ENCODE measurements at regions not wholly inside any gene's neighbourhood (a gene's known extent, or its start where the extent isn't known, plus 50 kb on each side); places are given as distances from the start of the nearest gene placed in this dataset.

DNA sequence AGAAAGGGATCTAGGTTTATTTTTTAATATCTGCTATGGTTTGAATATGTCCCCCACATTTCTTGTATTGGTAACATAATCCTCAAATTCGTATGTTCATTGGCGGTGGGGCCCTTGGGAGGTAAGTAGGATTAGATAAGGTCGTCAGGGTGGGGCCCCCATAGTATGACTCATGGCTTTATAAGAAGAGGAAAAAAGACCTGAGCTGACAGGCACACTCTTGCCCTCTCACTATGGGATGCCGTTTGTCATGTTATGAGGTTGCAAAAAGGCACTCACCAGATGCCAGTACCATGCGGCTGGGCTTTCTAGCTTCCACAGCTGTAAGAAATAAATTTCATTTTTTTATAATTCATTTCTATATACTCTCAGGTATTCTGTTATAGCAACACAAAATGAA is 67.3 kb upstream of the SGCD start:
- Histone ChIP-seq H3K9ac (ENCODE audit: low read depth, low read length) (no peak overlapping the region), H2BK15ac (ENCODE audit: low read depth, low read length) (no peak overlapping the region), H2BK120ac (ENCODE audit: low read depth, low read length) (no peak overlapping the region), H3K56ac (ENCODE audit: extremely low read depth, insufficient read depth, low read length) (no peak overlapping the region), H3K14ac (replicated peaks; ENCODE audit: low read depth, low read length) (no peak overlapping the region), H3K18ac (ENCODE audit: low read depth, low read length) (no peak overlapping the region), H3K4ac (ENCODE audit: low read depth, low read length) (no peak overlapping the region), H3K27ac (ENCODE audit: insufficient read depth, low read length) (no peak overlapping the region), H3K36me3 (ENCODE audit: control insufficient read depth, insufficient read depth, low read length) (no peaks in the 10 kb centered on the region), H3K4me3 (ENCODE audit: insufficient read depth, low read depth, low read length) (no peak overlapping the region), H3K4me2 (ENCODE audit: low read depth, low read length) (no peak overlapping the region), H4K5ac (ENCODE audit: low read depth, low read length) (no peak overlapping the region), H3K4me1 (ENCODE audit: control insufficient read depth, insufficient read depth, low read length) (no peaks in the 10 kb centered on the region), H4K91ac (ENCODE audit: insufficient read depth, low read depth, low read length) (no peak overlapping the region), H2BK20ac (ENCODE audit: low read depth, low read length) (no peak overlapping the region), H3K23ac (ENCODE audit: low read depth, low read length) (no peak overlapping the region), H4K20me1 (ENCODE audit: insufficient read depth, low read length) (no peaks in the 10 kb centered on the region), H2AK9ac (replicated peaks; ENCODE audit: low read depth, low read length, poor library complexity) (no peak overlapping the region), H3K9me1 (ENCODE audit: insufficient read depth, low read length) (no peaks in the 10 kb centered on the region), H2AK5ac (ENCODE audit: low read depth, low read length) (no peak overlapping the region), H3K27me3 (ENCODE audit: control insufficient read depth, insufficient read depth, low read length) (no peaks in the 10 kb centered on the region), H4K8ac (ENCODE audit: low read depth in 2 of 2, low read length in 2 of 2) (no peak overlapping the region), H3K79me1 (ENCODE audit: low read depth in 1 of 2, low read length in 2 of 2) (no peaks in the 10 kb centered on the region), H2AFZ (replicated peaks; ENCODE audit: low read length, poor library complexity) (no peak overlapping the region), H3K9me3 (ENCODE audit: control insufficient read depth, insufficient read depth, low read length) (no peaks in the 10 kb centered on the region), H2BK5ac (ENCODE audit: low read depth, low read length, poor library complexity, severe bottlenecking) (no peak overlapping the region)
- CTCF ChIA-PET: no interaction called here
- TF ChIP-seq, protein P1, sequence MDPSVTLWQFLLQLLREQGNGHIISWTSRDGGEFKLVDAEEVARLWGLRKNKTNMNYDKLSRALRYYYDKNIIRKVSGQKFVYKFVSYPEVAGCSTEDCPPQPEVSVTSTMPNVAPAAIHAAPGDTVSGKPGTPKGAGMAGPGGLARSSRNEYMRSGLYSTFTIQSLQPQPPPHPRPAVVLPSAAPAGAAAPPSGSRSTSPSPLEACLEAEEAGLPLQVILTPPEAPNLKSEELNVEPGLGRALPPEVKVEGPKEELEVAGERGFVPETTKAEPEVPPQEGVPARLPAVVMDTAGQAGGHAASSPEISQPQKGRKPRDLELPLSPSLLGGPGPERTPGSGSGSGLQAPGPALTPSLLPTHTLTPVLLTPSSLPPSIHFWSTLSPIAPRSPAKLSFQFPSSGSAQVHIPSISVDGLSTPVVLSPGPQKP (IDR thresholded peaks at IDR 0.05; ENCODE audit: borderline replicate concordance, low read depth, low read length): no peak
- TF ChIP-seq RCOR1 (IDR thresholded peaks at IDR 0.05; ENCODE audit: insufficient replicate concordance, low read length) (no peak), MXI1 (IDR thresholded peaks at IDR 0.05; ENCODE audit: borderline replicate concordance, low read depth, low read length) (no peak), MAZ (IDR thresholded peaks at IDR 0.05; ENCODE audit: borderline replicate concordance, low read depth, low read length) (no peak), MAFK (IDR thresholded peaks at IDR 0.05; ENCODE audit: low read depth, low read length) (no peak), BHLHE40 (IDR thresholded peaks at IDR 0.05; ENCODE audit: low read depth, low read length) (no peak), RFX5 (IDR thresholded peaks at IDR 0.05; ENCODE audit: low read depth, low read length) (no peak), POLR2A (IDR thresholded peaks at IDR 0.05; ENCODE audit: low read depth, low read length) (no peak), RAD21 (IDR thresholded peaks at IDR 0.05; ENCODE audit: low read length) (no peak), NFE2L2 (IDR thresholded peaks at IDR 0.05; ENCODE audit: low read depth, low read length) (no peak), FOS (IDR thresholded peaks at IDR 0.05; ENCODE audit: low read depth, low read length) (no peak), SMC3 (IDR thresholded peaks at IDR 0.05; ENCODE audit: low read depth, low read length) (no peak), CEBPB (IDR thresholded peaks at IDR 0.05; ENCODE audit: low read depth, low read length) (no peak), CHD1 (IDR thresholded peaks at IDR 0.05; ENCODE audit: low read depth, low read length) (no peak)
- TF ChIP-seq, protein P2, sequence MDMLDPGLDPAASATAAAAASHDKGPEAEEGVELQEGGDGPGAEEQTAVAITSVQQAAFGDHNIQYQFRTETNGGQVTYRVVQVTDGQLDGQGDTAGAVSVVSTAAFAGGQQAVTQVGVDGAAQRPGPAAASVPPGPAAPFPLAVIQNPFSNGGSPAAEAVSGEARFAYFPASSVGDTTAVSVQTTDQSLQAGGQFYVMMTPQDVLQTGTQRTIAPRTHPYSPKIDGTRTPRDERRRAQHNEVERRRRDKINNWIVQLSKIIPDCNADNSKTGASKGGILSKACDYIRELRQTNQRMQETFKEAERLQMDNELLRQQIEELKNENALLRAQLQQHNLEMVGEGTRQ (IDR thresholded peaks at IDR 0.05; ENCODE audit: low read depth, low read length): no peak
- TF ChIP-seq, protein P3, sequence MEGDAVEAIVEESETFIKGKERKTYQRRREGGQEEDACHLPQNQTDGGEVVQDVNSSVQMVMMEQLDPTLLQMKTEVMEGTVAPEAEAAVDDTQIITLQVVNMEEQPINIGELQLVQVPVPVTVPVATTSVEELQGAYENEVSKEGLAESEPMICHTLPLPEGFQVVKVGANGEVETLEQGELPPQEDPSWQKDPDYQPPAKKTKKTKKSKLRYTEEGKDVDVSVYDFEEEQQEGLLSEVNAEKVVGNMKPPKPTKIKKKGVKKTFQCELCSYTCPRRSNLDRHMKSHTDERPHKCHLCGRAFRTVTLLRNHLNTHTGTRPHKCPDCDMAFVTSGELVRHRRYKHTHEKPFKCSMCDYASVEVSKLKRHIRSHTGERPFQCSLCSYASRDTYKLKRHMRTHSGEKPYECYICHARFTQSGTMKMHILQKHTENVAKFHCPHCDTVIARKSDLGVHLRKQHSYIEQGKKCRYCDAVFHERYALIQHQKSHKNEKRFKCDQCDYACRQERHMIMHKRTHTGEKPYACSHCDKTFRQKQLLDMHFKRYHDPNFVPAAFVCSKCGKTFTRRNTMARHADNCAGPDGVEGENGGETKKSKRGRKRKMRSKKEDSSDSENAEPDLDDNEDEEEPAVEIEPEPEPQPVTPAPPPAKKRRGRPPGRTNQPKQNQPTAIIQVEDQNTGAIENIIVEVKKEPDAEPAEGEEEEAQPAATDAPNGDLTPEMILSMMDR (conservative IDR thresholded peaks at IDR 0.05; ENCODE audit: low read depth, low read length): no peak
- BruUV-seq (replicated peaks): no TSS peak
- dilution Hi-C loops (cut with HindIII; ENCODE audit: low sequenced_read_pairs, unreplicated experiment): no loop called here
- intact Hi-C loops (cut with micrococcal nuclease): no loop called here
- no CpG with 5 or more reads among the region's 5 CpGs for WGBS, 2 experiments (ENCODE audit: extremely low coverage in 2 of 2, insufficient read length in 1 of 2)
- ATAC-seq (ENCODE audit: low read depth): no peak
- POLR2A ChIA-PET (ENCODE audit: unreplicated experiment): no interaction called here
- in situ Hi-C loops (cut with MboI; ENCODE audit: low sequenced_read_pairs): no loop called here
- no peak for DNase-seq
